Transverse colon (tissue), 4 donors: ENCODE measurements at regions not wholly inside any gene's neighbourhood (a gene's known extent, or its start where the extent isn't known, plus 50 kb on each side); places are given as distances from the start of the nearest gene placed in this dataset.

Experiments
- DNase-seq: peaks from one replicate; pipeline ENCODE4 v3.0.0-alpha.2; 2019
- H3K27ac ChIP-seq, 4 donors: fragments of 200-600 bp; sonication (generic); 2 replicates each; pipeline ENCODE4 v1.5.1; 2016 to 2018; ENCODE audit warnings: inconsistent platforms in 4 of 4
- H3K27me3 ChIP-seq: fragments of 200-600 bp; sonication (generic); 2 replicates; pipeline ENCODE4 v1.5.1; 2017; ENCODE audit warnings: inconsistent platforms
- H3K36me3 ChIP-seq, 4 donors: fragments of 200-600 bp; sonication (generic); 2 replicates each; pipeline ENCODE4 v1.5.1; 2017 to 2019; ENCODE audit warnings: inconsistent platforms in 4 of 4
- H3K4me1 ChIP-seq, 4 donors: fragments of 200-600 bp; sonication (generic); 2 replicates each; pipeline ENCODE4 v1.5.1; 2017 to 2020; ENCODE audit warnings: inconsistent platforms in 4 of 4
- H3K4me3 ChIP-seq, 4 donors: fragments of 200-600 bp; sonication (generic); 1 replicate in 1 of 4; 2 replicates in 3 of 4; pipeline versions ENCODE4 v1.5.1 to v1.6.1; 2017 to 2019; ENCODE audit warnings: inconsistent platforms in 4 of 4
- H3K9me3 ChIP-seq, 2 donors: fragments of 200-600 bp; sonication (generic); 2 replicates each; pipeline ENCODE4 v1.5.1; 2017 to 2019; ENCODE audit warnings: inconsistent platforms in 2 of 2
- EP300 ChIP-seq: sonication (generic); formaldehyde crosslinking; IDR thresholded peaks from one replicate; pipeline ENCODE4 v1.6.1; 2017; ENCODE audit warnings: antibody characterized with exemption, low read depth
- POLR2A ChIP-seq: fragments of 450-650 bp; IDR thresholded peaks from one replicate; pipeline ENCODE4 v1.6.1; 2016; ENCODE audit warnings: antibody characterized with exemption, mild to moderate bottlenecking, moderate library complexity
- POLR2AphosphoS5 ChIP-seq, 3 donors: sonication (generic); formaldehyde crosslinking; IDR thresholded peaks; one replicate each; pipeline ENCODE4 v1.6.1; 2016; ENCODE audit warnings: antibody characterized with exemption in 3 of 3
- WGBS, 2 donors: methylation state at CpG; one replicate each; pipeline ENCODE4 v1.1.5; 2018; ENCODE audit warnings: low coverage in 1 of 2; 5-methylcytosine and 5-hydroxymethylcytosine counted together
- in situ Hi-C, 4 donors: fragments of 200-750 bp; cut with MboI; loops; one replicate each; pipeline versions ENCODE4 v1.15.0 to v1.15.1; 2017; ENCODE audit warnings: low sequenced_read_pairs in 3 of 4, low pct_ligation_motif_present in 1 of 4, low pct_unique_long_range_greater_than_20kb in 1 of 4
- intact Hi-C: fragments of 100-400 bp; cut with DNase I; formaldehyde crosslinking; loops from one replicate; pipeline ENCODE4 v1.15.1; 2023; ENCODE audit warnings: low total_unique reads
- TF ChIP-seq, protein P1 (sequence below), 5 experiments: fragments of 200-600 bp in 3 of 5; fragments of 450-650 bp in 2 of 5; sonication (generic) in 3 of 5; IDR thresholded peaks; 1 replicate in 2 of 5; 2 replicates in 3 of 5; pipeline ENCODE4 v1.5.1; 2016 to 2017; ENCODE audit warnings: antibody characterized with exemption in 5 of 5, inconsistent platforms in 3 of 5, mild to moderate bottlenecking in 2 of 5, moderate library complexity in 1 of 5

DNA sequence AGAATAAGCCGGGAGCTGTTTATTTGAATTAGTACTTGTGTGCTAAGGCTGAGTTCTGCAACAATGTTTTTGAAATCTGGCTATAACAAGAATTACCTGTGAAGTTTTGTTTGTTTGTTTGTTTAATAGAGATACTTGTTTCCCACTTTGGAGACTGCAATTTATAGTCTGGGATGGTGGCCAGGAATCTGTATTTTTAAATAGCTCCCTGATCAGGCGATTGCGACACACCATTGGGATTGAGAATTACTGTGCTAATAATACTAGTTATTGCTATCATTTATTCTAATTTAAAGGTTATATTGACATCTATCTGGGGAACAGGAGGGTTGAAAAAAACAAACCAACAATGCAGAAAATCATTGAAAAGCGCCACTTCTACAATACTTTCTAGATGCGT lies 951.6 kb upstream of the TENM3 start:
- H3K27ac ChIP-seq: no peak overlapping the region
- TF ChIP-seq, protein P1, sequence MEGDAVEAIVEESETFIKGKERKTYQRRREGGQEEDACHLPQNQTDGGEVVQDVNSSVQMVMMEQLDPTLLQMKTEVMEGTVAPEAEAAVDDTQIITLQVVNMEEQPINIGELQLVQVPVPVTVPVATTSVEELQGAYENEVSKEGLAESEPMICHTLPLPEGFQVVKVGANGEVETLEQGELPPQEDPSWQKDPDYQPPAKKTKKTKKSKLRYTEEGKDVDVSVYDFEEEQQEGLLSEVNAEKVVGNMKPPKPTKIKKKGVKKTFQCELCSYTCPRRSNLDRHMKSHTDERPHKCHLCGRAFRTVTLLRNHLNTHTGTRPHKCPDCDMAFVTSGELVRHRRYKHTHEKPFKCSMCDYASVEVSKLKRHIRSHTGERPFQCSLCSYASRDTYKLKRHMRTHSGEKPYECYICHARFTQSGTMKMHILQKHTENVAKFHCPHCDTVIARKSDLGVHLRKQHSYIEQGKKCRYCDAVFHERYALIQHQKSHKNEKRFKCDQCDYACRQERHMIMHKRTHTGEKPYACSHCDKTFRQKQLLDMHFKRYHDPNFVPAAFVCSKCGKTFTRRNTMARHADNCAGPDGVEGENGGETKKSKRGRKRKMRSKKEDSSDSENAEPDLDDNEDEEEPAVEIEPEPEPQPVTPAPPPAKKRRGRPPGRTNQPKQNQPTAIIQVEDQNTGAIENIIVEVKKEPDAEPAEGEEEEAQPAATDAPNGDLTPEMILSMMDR (IDR thresholded peaks at IDR 0.05): no peak
- TF ChIP-seq POLR2AphosphoS5 (IDR thresholded peaks at IDR 0.05): no peak
- no peak for TF ChIP-seq EP300
- TF ChIP-seq POLR2A: no peak
- intact Hi-C loops: no loop called here
- no peaks in the 10 kb centered on the region for H3K36me3 ChIP-seq
- H3K27me3 ChIP-seq: no peaks in the 10 kb centered on the region
- no peaks in the 10 kb centered on the region for H3K4me1 ChIP-seq
- WGBS, 2 donors: 86% methylated on average over 5 of the region's 5 CpGs
- H3K4me3 ChIP-seq: no peak overlapping the region
- H3K9me3 ChIP-seq: no peaks in the 10 kb centered on the region
- in situ Hi-C loops: loop anchor here in 1 of 4 donors (10.0 kb wide), 1 partner anchor 233 kb away; no protein-coding TSS in a partner anchor
- no peak for DNase-seq

DNA sequence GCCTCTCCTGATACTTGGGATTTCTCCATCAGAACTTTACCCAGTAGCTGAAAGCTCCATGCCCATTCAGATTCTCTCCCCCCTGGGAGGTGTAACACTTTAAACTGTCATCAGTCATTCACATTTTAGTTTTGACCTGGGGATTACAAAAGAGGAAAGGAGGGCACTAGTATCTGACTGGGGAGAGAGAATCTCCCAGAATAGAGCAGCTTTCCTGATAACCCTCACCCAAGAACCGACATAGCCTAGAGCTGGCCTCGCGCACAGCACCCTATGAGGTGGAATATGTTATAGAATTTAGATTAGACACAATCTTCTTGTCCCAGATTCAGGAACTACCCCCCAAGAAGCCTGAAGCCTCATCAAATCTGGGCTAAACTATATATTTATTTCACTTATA lies 950.2 kb upstream of the TENM3 start:
- Histone ChIP-seq H3K4me1 (no peaks in the 10 kb centered on the region), H3K9me3 (no peaks in the 10 kb centered on the region), H3K4me3 (no peak overlapping the region), H3K27me3 (no peaks in the 10 kb centered on the region), H3K36me3 (no peaks in the 10 kb centered on the region), H3K27ac (no peak overlapping the region)
- in situ Hi-C loops: loop anchor here in 1 of 4 donors (10.0 kb wide), 1 partner anchor 232 kb away; no protein-coding TSS in a partner anchor
- DNase-seq: no peak
- TF ChIP-seq POLR2A (no peak), POLR2AphosphoS5 (IDR thresholded peaks at IDR 0.05) (no peak), EP300 (no peak)
- TF ChIP-seq, protein P1 (IDR thresholded peaks at IDR 0.05): no peak
- 93% methylated on average over 3 of the region's 3 CpGs; no CpG with 5 or more reads in 1 of the 2 donors for WGBS, 2 donors
- intact Hi-C loops: no loop called here

DNA sequence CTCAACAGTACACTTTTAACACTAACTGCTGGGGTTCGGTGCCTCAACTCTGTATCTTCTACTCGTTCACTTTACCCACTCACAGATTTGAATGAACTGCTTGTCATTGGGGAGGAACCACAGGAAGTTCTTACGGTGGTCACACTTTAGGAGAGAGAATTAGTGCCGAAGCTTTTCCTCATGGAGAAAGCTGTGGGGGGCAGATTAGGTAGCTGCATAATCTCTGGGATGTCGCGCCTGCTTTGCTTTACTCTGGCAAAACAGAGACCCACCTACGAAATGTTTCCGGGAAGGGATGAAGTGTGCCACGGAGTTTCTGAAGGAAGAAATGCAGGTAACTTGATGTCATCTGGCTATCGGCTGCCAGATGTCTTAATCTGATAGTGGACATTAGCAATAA lies 949.7 kb upstream of the TENM3 start:
- in situ Hi-C loops (loop anchor here in 1 of 4 donors (10.0 kb wide), 1 partner anchor 231 kb away; no protein-coding TSS in a partner anchor), intact Hi-C loops (no loop called here)
- Histone ChIP-seq H3K4me1 (no peaks in the 10 kb centered on the region), H3K27me3 (no peaks in the 10 kb centered on the region), H3K4me3 (no peak overlapping the region), H3K9me3 (no peaks in the 10 kb centered on the region), H3K36me3 (no peaks in the 10 kb centered on the region), H3K27ac (no peak overlapping the region)
- TF ChIP-seq, protein P1 (IDR thresholded peaks at IDR 0.05): no peak
- TF ChIP-seq POLR2AphosphoS5 (IDR thresholded peaks at IDR 0.05): no peak
- TF ChIP-seq POLR2A: no peak
- TF ChIP-seq EP300: no peak
- no peak for DNase-seq
- 73 to 76% methylated on average over 8 to 10 of the region's 10 CpGs for WGBS, 2 donors

DNA sequence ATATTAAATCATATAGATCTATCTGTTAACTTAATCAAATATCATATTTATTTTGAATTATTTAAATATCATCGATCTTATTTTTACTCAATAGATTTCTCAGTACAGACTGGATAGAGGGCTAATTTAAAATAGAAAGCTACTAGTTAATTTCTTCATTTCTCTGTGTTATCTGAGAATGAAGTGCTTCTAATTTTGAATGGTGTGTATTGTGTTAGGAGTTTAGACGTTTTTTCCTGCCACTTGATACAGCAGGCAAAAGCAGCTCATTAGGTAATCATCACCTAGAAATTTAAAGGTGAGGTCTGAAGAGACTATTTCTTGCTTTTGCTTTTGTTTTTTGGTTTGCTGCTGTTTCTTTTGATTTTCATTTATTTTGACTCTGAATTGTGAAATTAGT lies 948.8 kb upstream of the TENM3 start:
- DNase-seq: no peak
- Histone ChIP-seq H3K27me3 (no peaks in the 10 kb centered on the region), H3K27ac (no peak overlapping the region), H3K36me3 (no peaks in the 10 kb centered on the region), H3K4me3 (no peak overlapping the region), H3K4me1 (no peaks in the 10 kb centered on the region), H3K9me3 (no peaks in the 10 kb centered on the region)
- in situ Hi-C loops: loop anchor here in 1 of 4 donors (10.0 kb wide), 1 partner anchor 230 kb away; no protein-coding TSS in a partner anchor
- intact Hi-C loops: no loop called here
- WGBS, 2 donors: 64 to 69% methylated on average over 2 of the region's 2 CpGs
- no peak for TF ChIP-seq POLR2AphosphoS5 (IDR thresholded peaks at IDR 0.05)
- TF ChIP-seq, protein P1 (IDR thresholded peaks at IDR 0.05): no peak
